ENCODE measurements at regions not wholly inside any gene's neighbourhood (a gene's known extent, or its start where the extent isn't known, plus 50 kb on each side); places are given as distances from the start of the nearest gene placed in this dataset.
A peak's percentile ranks its signal among the peaks of the same experiment; 100 is the strongest.

DNA sequence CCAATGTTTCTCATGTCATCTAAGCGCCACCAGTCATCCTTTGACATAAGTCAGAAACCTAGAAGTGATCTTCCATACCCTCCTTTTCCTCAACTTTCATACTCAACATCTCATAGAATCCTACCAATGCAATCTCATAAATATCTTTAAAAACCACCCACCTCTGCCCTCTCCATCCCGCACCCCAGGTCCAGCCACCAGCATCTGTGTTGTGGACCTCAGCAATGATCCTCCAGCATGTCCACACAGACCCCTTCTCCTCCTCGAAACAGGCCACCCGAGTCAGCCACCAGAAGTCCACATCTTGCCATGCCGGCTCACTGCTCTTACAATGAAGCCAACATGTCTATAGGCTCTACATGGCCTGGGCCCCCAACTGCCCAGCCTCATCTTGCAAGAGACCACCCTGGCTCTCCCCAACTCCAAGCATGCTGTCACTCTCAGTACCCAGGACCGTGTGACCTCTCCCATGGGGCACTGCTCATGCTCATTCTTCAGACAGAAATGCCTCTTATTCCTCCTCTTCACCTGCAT lies 636.7 kb upstream of the ID2 start:
- DNase-seq (ENCODE audit: low read depth): no peak

DNA sequence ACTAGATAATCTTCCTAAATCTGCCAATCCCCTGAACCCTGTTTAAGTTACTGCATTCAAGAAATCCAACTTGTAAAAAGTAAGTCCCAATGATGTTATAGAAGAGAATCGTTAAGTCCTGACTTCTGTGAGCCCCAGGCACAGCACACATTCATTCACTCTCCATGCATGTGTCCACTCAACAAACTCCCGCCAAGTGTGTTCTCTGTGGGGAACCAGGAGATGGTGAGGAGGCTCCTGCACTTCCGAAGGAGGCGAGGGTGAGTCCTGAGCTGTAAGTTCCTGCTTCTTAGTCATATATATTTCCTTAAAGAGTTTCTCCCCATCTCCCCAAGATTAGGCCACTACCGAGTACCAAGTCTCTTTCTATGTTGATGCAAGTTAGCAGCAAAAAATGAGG lies 635.0 kb upstream of the ID2 start:
- DNase-seq (ENCODE audit: low read depth): no peak

DNA sequence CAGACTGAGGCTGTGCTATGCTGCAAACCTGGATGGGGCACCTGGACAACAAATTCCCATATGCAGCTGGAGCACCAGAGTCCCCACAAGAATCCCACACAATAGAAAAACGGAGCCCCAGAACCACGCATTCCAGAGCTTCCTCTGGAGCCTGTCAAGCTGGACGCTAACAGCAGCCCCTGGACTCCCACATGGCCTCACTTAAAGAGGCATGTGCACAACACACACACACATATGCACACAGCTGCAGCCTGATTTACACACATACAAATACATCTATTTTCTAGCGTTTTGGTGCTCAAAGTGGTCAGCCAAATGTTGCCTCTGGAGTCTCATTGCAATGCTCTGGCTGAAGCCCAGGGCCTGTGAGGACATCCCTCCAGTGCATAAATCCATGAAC lies 632.7 kb upstream of the ID2 start:
- DNase-seq (ENCODE audit: low read depth): peak; percentile 39

DNA sequence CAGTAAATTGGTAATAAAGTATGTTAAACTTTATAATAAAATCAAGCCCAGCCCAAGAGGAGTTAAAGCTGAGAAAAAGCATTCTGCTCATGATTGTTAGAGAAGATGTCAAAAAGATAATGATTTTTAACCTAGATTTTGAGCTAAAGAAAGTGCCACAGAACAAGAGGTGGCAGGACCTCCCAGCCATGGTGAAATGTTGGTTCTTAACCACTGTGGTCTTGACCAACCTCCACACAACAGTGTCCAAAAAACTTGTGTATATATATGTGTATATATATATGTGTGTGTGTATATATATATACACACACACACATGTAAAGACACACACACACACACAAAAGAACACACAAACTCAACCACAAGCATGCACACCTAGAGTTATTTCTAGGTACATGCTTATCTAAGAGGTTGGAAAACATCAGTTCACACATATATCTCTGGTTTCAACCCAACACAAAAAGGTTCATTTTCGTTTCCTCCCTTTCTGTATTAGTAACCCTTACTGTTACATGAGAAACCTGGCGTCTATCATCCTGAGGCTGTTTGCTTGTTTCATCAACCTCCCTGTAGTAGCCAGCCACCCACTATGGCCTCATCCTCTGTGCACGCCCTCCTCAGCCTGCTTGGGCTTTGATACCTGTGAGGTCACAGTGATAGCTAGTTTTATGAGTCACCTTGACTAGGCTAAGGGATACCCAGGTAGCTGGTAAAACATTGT lies 631.8 kb upstream of the ID2 start:
- DNase-seq (ENCODE audit: low read depth): no peak

DNA sequence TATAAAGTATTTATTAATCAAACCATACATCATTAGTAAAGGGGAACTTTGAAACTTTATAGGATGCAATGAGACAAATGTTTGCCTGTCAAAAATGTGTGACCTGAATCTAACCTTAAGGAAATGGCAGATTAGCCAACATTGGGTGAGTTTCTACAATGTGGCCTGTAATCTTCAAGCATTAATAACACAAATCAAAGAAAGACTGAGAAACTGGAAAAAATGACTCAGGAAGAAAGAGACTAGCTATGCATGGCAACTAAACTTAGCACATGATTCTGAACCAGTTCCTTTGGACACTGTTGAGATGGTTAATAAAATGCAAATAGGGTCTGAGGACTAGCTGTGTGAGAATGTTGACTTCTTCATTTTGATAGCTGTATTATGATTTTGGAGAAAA lies 628.6 kb upstream of the ID2 start:
- no peak for DNase-seq (ENCODE audit: low read depth)

DNA sequence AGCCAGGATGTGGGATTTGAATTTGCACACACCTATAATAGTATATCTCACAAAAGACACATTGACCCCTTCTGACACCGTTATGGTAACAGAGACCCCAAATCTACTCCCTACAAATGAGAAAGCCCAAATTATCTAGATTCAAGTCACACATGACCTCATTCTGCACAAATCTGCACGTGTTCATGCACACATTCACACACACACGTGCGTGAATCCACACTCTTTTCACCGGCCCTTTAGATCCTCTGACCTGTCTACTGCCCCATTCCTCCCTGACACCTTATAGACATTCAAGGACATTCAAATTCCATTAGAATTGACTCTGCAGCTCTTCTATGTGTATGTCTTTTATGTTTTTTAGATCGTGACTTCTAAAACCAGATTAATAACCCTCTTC lies 627.8 kb upstream of the ID2 start:
- DNase-seq (ENCODE audit: low read depth): no peak

DNA sequence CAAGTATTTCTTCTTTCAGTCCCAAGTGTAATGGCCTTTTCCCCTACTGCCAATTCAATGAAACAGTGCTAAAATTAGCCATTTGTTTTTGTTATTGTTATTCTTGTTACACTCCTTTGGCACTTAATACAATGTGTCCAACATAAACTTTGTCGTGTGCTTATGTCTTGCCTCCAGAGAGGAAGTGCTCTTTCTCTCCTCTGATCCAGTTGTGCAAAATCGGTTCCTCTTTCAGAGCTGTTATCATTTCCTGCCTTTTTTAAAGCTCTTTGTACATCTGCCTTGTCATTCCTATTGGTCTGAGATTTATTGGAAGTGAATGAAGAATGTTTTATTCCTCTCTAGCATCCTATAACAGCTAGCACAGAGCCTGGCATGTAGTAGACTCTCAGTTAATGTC lies 623.2 kb upstream of the ID2 start:
- DNase-seq (ENCODE audit: low read depth): no peak

DNA sequence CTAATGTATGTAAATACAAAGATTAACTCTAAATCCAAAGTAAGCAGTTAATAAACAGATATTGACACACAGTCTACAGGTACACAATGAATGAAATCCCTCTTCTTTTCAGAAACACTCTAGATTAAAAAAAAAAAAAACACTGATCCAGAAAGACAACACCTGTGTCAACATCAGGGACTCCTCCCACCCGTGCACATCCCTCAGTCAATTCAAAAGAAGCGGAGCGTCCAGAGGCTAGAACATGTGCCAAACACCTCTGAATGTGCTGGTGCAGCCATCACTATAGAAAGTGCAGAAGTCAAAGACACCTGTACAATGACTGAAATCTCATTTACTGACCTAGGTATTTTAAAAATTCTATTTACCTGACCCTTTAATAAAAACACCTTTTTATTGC lies 622.6 kb upstream of the ID2 start:
- DNase-seq (ENCODE audit: low read depth): no peak

DNA sequence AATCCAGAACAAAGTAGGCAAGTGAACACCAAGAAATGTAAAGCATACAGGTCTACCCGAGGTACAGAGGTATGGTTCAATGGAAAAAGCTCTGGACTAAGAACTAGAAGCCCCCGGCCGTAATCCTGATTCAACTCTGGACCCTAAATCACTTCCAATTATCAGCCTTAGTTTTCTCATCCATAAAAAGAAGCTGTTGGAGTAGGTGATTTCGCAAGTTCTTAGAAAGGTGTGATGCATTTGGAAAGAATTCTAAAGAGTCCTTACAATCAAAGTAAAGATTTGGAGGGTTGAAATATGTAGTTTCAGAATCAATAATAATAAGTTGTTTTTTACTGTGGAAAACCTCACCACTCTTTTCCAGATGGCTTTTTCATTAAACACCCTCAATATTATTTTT lies 622.1 kb upstream of the ID2 start:
- DNase-seq (ENCODE audit: low read depth): no peak

DNA sequence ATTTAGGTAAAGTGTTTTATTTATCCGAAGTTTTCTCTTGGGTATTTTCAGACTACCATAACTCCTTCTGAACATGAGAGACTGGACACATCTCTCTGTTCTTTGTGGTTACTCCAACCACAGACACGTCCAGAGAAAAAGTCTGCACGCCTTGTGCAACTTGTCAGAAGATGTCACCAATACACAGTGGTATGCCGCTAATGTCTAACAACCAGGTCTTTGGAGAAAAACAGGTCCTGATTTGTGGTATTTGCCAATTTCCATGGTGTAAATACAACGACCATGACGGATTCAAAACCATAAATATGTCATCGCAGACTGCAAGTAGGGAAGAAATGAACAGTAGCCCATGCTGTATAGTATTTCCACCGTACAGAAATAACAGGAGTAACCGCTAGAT lies 620.6 kb upstream of the ID2 start:
- DNase-seq (ENCODE audit: low read depth): peak; percentile 80

DNA sequence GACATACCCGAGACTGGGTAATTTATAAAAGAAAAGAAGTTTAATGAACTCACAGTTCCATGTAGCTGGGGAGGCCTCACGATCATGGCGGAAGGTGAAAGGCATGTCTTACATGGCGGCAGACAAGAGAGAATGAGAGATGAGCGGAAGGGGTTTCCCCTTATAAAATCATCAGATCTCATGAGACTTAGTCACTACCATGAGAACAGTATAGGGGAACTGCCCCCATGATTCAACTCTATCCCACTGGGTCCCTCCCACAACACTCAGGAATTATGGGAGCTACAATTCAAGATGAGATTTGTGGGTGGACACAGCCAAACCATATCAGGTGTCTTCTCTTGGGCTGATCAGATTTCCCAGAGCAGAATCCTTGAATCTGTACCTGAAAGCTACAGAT lies 617.3 kb upstream of the ID2 start:
- no peak for DNase-seq (ENCODE audit: low read depth)

DNA sequence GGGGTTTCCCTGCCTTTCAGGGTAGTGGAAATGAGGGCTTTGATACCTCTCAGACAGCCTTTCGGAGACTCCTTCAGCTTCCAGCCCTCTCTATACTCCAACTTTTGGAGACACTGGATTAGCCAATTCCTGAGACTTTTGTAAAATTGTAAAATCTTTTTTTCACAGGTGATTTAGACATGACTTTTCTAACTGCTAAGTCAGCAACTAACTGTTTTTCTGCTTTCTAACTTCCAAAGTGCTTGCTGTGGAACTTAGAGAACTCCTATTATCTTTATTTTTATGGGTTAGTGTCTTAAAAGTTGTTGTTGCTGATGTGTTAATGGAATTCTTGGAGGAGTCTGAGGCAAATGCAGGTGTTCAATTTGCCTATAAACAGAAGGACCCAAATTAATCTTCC lies 616.7 kb upstream of the ID2 start:
- no peak for DNase-seq (ENCODE audit: low read depth)

DNA sequence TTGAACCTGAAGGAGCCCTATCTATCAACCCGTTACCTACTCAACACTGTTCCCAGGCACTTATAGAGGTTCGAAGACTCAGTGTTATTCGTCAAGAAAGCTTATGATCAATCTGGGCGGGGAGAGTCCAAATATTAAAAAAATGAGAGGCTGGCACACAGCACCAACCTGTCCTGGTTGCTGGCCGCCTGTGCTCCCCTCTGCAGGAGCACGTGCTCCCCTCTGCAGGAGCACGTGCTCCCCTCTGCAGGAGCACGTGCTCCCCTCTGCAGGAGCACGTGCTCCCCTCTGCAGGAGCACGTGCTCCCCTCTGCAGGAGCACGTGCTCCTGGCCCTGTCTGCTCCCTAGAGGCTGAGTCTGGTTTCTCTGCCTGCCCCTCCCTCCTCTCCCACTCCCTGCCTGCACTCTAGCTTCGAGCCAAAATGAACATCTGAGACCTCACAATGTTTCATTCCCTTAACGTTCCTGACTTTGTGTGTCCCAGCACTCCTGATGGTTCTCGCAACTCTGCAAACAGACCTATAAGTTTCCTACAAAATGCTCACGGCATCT lies 614.0 kb upstream of the ID2 start:
- DNase-seq (ENCODE audit: low read depth): no peak

DNA sequence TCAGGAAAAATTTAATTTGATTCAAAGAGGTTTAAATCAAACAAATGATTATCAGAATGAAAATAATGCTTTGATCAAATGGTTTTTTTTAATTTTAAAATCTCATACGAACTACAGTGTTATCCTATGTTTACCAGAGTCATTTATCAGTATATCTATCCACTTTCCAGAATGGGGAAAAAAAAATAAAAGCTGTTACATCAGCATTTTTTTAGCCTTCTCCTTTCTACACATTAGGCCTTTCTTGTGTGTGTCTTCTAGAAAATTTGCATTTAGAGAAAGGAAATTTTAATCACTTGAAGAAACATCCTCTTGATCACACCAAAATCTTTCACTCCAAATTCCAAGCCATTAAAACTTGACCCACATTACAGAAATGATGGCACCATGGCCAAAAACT lies 608.9 kb upstream of the ID2 start:
- no peak for DNase-seq (ENCODE audit: low read depth)

DNA sequence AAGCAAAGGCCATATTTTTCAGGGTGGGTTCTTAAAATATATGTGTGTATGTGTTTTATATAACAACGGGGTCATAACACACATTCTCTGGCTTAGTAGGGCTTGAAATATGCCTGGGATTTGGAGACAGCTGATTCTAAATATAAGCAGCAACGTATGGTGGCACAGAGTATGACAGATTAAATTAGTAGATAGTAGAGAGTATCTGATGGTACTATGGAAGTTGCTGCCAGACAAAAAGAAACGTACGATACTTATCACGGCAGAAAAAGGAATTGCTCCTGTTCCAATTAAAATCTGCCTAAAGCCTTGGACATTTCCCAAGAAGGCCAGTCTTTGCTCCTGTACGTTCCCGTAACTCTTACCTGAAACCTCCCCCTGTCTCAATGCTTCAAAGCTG lies 607.9 kb upstream of the ID2 start:
- DNase-seq (ENCODE audit: low read depth): no peak

DNA sequence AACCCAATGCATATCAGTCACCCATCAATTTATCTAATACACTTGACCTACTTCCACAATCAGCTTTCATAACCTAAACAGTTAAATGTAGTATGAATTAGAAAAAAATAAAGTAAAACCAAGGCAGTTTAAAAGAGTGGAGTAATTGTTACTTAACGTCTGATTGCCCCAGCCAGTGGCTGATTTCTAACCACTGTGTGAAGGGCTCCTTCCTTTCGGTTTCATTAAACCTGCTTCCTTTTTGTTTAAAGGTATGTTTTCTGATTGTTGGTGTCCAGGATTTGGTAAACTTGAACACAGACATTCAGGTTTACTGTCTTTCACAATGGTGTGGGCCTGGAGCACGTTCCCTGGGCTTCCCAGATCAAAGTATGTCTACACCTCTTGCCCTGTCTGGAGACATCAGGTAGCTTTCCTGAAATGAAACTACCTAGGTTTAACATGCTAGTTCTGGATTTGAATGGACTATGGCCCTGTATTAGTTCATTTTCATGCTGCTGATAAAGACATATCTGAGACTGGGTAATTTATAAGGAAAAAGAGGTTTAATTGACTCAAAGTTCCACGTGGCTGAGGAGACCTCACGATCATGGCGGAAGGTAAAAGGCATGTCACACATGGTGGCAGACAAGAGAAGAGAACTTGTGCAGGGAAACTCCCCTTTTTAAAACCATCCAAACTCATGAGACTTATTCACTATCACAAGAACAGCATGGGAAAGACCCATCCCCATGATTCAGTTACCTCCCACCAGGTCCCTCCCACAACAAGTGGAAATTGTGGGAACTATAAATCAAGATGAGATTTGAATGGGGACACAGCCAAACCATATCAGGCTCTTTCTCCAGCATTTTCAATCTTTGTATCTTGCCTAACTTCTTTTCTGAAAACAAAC lies 605.2 kb upstream of the ID2 start:
- DNase-seq (ENCODE audit: low read depth): no peak

DNA sequence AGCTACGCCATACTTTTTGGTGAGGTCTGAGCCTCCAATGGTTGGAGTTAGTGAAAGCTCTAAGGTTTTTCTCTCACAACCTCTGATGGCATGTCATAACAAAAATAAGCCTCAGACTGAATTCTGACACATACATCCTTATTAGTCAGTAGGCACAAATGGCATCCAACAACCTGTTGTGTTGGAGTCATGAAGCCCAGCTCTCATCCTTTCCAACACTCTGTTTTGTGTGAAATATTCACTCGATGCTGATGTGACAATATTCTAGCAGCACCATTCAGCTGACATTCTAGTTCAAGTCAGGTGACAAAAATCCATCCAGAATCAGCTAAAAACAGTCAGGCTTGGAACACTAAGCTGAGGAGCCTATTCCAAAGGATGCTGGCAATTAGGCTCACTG lies 603.2 kb upstream of the ID2 start:
- DNase-seq (ENCODE audit: low read depth): no peak

DNA sequence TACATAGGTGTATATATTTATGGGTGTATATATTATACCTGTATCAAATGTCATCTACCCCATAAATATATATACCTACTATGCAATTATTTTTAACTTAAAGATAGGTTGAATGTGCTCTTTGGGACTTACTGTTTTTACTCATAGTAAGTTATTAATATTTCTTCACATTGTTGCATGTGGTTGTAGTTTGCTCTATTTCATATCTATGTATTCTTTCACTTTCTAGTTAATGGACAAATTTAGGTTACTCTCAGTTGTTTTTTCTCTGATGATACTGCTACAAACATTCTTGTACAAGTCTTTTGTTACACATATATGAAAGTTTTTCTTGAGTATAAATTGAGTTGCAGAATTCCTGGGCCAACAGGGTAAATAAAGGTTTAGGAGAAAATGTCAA lies 601.8 kb upstream of the ID2 start:
- DNase-seq (ENCODE audit: low read depth): no peak

DNA sequence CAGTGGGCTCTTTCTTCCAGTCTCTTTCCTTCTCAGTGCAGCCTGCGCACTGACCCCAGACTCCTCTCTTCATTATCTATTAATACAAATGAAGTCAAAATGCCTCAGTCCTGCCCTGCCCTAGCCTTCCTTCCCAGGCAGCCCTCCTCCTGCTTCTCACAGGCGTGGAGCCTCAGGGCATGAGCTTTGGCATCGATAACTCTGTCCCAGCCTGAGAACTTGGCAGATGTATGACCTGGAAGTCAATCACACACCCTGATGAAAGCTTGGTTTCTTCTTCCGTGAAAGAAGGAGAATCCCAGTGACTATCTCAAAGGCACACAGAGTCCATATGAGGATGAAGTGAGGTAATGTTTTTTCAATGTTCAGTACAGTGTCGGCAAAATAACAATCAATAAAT lies 600.7 kb upstream of the ID2 start:
- peak; percentile 51 for DNase-seq (ENCODE audit: low read depth)

DNA sequence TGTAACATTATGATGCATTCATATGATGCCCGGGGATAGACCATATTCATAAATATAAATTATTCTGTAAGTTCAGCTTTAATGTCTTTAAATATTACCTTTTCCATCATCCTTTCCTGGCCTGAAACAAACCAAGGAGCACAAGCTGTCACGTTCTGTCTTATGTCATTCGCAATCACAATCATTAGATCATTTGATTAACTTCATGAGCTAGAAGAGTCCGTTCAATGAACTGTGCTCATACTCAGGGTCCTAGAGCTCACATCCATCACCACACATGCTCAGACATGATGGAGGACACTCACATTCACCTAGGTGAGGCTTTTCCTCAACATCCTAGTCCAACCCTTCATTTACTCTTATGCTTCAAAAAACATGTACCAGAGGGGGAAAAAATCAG lies 599.0 kb upstream of the ID2 start:
- DNase-seq (ENCODE audit: low read depth): no peak

DNA sequence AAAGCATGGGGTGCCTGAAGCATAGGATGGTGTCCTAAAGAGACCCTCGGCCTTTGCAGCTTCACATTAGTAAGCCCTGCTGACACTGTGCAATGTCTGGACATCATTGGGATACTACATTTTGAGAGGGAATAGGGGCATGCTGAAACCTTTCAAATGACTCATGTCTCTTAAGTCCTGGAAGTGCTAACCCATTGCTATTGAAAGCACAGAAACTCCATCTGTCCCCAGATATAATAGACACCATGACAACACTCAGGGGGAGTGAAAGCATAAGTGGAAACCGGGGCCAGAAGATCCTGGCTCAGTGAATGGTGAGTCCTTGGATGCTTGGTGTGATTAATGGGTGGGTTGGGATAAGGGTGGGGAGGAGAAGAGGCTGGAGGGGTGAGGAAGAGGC lies 595.5 kb upstream of the ID2 start:
- DNase-seq (ENCODE audit: low read depth): peak; percentile 88

DNA sequence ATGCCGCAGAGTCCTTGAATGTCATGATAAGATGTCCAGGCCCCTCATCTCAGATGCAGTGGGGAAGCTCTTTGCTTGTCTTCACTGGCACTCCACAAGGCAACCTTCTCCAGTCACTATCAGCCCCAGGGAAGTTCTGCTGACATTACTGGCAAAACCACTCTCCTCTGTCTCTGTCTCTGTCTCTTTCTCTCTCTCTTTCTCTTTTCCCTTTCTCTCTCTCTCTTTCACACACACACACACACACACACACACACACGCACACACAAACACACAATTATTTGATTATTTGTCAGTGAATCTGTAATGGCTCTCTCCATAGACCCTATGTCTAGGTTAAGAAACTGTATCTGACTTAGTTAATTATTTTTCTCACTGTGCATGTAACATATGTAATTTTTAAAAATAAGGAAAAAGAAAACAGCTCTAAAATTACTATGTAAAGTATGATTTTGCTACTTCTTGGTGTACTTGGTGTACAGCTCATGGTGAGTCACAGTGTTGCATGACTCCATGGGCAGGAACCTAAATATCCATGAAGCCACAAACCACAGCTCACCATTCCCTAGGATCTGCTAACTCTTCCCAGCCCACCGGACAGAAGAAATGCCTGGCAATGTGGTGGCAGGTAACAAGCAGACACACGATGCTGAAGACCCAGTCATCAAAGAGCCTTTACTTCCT lies 594.9 kb upstream of the ID2 start:
- DNase-seq (ENCODE audit: low read depth): peak; percentile 99

Measured in RPMI7951 (cell line).